GM23248 (cell line): ENCODE measurements at regions not wholly inside any gene's neighbourhood (a gene's known extent, or its start where the extent isn't known, plus 50 kb on each side); places are given as distances from the start of the nearest gene placed in this dataset.

Source experiments
- DNase-seq: peaks from one replicate; pipeline ENCODE4 v3.0.0-alpha.2; 2015
- H2AFZ ChIP-seq: fragments of 200-600 bp; sonication (generic); 2 replicates; pipeline ENCODE4 v1.6.1; 2016; ENCODE audit warnings: antibody characterized with exemption
- H3F3A ChIP-seq: fragments of 200-600 bp; sonication (generic); 2 replicates; pipeline ENCODE4 v1.6.1; 2016; ENCODE audit warnings: mild to moderate bottlenecking, antibody characterized with exemption, mixed run types; ENCODE audit not compliant: insufficient read depth
- H3K27ac ChIP-seq: fragments of 200-600 bp; sonication (generic); 2 replicates; pipeline ENCODE4 v1.5.1; 2016; ENCODE audit warnings: mild to moderate bottlenecking
- H3K27me3 ChIP-seq: fragments of 200-600 bp; sonication (generic); replicated peaks from 2 replicates; pipeline ENCODE4 v1.6.1; 2016; ENCODE audit warnings: mild to moderate bottlenecking; ENCODE audit not compliant: insufficient read depth
- H3K36me3 ChIP-seq: fragments of 200-600 bp; sonication (generic); 2 replicates; pipeline ENCODE4 v1.6.1; 2016; ENCODE audit warnings: low read depth, mild to moderate bottlenecking
- H3K4me1 ChIP-seq: fragments of 200-600 bp; sonication (generic); 2 replicates; pipeline ENCODE4 v1.6.1; 2016; ENCODE audit warnings: mild to moderate bottlenecking; ENCODE audit not compliant: insufficient read depth
- H3K4me2 ChIP-seq: fragments of 200-600 bp; sonication (generic); one replicate; pipeline ENCODE4 v1.6.1; 2016; ENCODE audit warnings: mild to moderate bottlenecking; ENCODE audit not compliant: unreplicated experiment
- H3K4me3 ChIP-seq: fragments of 200-600 bp; sonication (generic); 2 replicates; pipeline ENCODE4 v1.5.1; 2016; ENCODE audit warnings: mild to moderate bottlenecking
- H3K79me2 ChIP-seq: fragments of 200-600 bp; sonication (generic); 2 replicates; pipeline ENCODE4 v1.6.1; 2016; ENCODE audit warnings: mild to moderate bottlenecking; ENCODE audit not compliant: insufficient read depth
- H3K9ac ChIP-seq: fragments of 200-600 bp; sonication (generic); 2 replicates; pipeline ENCODE4 v1.6.1; 2016; ENCODE audit warnings: mild to moderate bottlenecking
- H3K9me2 ChIP-seq: fragments of 200-600 bp; sonication (generic); 2 replicates; pipeline ENCODE4 v1.6.1; 2016; ENCODE audit warnings: mixed run types, mild to moderate bottlenecking, moderate library complexity; ENCODE audit not compliant: insufficient read depth
- H3K9me3 ChIP-seq: fragments of 200-600 bp; sonication (generic); one replicate; pipeline ENCODE4 v1.6.1; 2017; ENCODE audit warnings: low read depth
- H4K20me1 ChIP-seq: fragments of 200-600 bp; sonication (generic); 2 replicates; pipeline ENCODE4 v1.6.0; 2016; ENCODE audit not compliant: insufficient read depth
- EZH2 ChIP-seq: fragments of 200-600 bp; sonication (generic); IDR thresholded peaks from 2 replicates; pipeline ENCODE4 v1.6.1; 2018; ENCODE audit warnings: antibody characterized with exemption, mild to moderate bottlenecking; ENCODE audit not compliant: insufficient read depth, poor library complexity, severe bottlenecking
- EZH2phosphoT487 ChIP-seq: fragments of 200-600 bp; sonication (generic); IDR thresholded peaks from 2 replicates; pipeline ENCODE4 v1.6.1; 2018; ENCODE audit warnings: antibody characterized with exemption, moderate library complexity, mild to moderate bottlenecking, low read depth; ENCODE audit not compliant: insufficient read depth
- WGBS, 2 experiments: methylation state at CpG; one replicate each; pipeline ENCODE4 v1.1.6; 2015 to 2017; ENCODE audit warnings: low lambda C conversion rate in 2 of 2, low coverage in 1 of 2; ENCODE audit errors: missing lambda C conversion rate in 2 of 2; 5-methylcytosine and 5-hydroxymethylcytosine counted together
- in situ Hi-C: fragments of 300-500 bp; cut with MboI; formaldehyde crosslinking; loops from 2 replicates; pipeline ENCODE4 v1.15.0; 2020

- no peak overlapping the region for H3K4me2 ChIP-seq
- H3K4me1 ChIP-seq, result no peaks in the 10 kb centered on the region
- no peak overlapping the region for H3K9ac ChIP-seq
- H3K9me2 ChIP-seq, result no peaks in the 10 kb centered on the region
- H3F3A ChIP-seq, result no peaks in the 10 kb centered on the region
- H3K79me2 ChIP-seq, result no peaks in the 10 kb centered on the region
- in situ Hi-C loops, result no loop called here
- no peak overlapping the region for H3K27ac ChIP-seq
- TF ChIP-seq EZH2phosphoT487 (no peak), EZH2 (no peak)
- no peak for DNase-seq
- WGBS, 2 experiments, result 4 to 7% methylated on average over 10 of the region's 10 CpGs
- H2AFZ ChIP-seq, result no peak overlapping the region
- H4K20me1 ChIP-seq, result no peaks in the 10 kb centered on the region
- no peak overlapping the region for H3K4me3 ChIP-seq
- no peaks in the 10 kb centered on the region for H3K27me3 ChIP-seq
- no peaks in the 10 kb centered on the region for H3K36me3 ChIP-seq
- no peaks in the 10 kb centered on the region for H3K9me3 ChIP-seq
These were observed 131.1 kb upstream of the TBX20 start for GRCh38 chr7:35384761-35385700.

GRCh38 chr7:35380739-35381224 lies 126.9 kb upstream of the TBX20 start:
- no peak overlapping the region for H3K4me2 ChIP-seq
- H3K9me3 ChIP-seq, result no peaks in the 10 kb centered on the region
- in situ Hi-C loops, result no loop called here
- DNase-seq, result peak; percentile 2
- H3K27ac ChIP-seq, result no peak overlapping the region
- no peaks in the 10 kb centered on the region for H3K9me2 ChIP-seq
- 27 to 41% methylated on average over 6 of the region's 6 CpGs for WGBS, 2 experiments
- no peaks in the 10 kb centered on the region for H4K20me1 ChIP-seq
- no peak for TF ChIP-seq EZH2
- no peak for TF ChIP-seq EZH2phosphoT487
- no peaks in the 10 kb centered on the region for H3K27me3 ChIP-seq
- H3K79me2 ChIP-seq, result no peaks in the 10 kb centered on the region
- H2AFZ ChIP-seq, result no peak overlapping the region
- no peaks in the 10 kb centered on the region for H3F3A ChIP-seq
- H3K4me1 ChIP-seq, result no peaks in the 10 kb centered on the region
- H3K4me3 ChIP-seq, result no peak overlapping the region
- H3K9ac ChIP-seq, result no peak overlapping the region
- no peaks in the 10 kb centered on the region for H3K36me3 ChIP-seq

DNA sequence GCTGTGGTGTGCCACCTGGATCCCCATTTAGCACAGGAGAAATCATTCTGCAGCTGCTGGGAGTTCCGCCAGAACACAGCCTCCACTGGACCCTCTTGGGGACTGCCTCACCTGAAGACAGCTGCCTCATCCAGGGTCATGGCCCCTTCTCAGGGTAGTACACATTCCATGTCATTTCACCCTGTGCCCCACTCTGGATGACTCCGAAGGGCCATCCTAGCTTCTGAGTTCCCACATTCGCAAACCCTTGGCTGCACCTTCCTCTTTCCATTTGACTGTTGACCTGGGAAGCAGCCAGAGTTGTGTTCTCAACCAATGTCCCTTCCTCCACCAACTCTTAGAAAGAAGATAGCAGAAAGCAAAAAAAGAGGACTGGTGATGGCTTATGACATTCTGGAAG lies 125.6 kb upstream of the TBX20 start:
- Histone ChIP-seq H3K4me1 (no peaks in the 10 kb centered on the region), H3K4me3 (no peak overlapping the region), H3K27ac (no peak overlapping the region), H3K4me2 (no peak overlapping the region), H3K27me3 (no peaks in the 10 kb centered on the region), H3K9ac (no peak overlapping the region), H3K9me2 (no peaks in the 10 kb centered on the region), H3K9me3 (no peaks in the 10 kb centered on the region), H2AFZ (no peak overlapping the region), H3K79me2 (no peaks in the 10 kb centered on the region), H4K20me1 (no peaks in the 10 kb centered on the region), H3F3A (no peaks in the 10 kb centered on the region), H3K36me3 (no peaks in the 10 kb centered on the region)
- in situ Hi-C loops, result no loop called here
- 34 to 44% methylated on average over 3 of the region's 3 CpGs for WGBS, 2 experiments
- DNase-seq, result no peak
- TF ChIP-seq EZH2phosphoT487, result no peak
- TF ChIP-seq EZH2, result no peak

DNA sequence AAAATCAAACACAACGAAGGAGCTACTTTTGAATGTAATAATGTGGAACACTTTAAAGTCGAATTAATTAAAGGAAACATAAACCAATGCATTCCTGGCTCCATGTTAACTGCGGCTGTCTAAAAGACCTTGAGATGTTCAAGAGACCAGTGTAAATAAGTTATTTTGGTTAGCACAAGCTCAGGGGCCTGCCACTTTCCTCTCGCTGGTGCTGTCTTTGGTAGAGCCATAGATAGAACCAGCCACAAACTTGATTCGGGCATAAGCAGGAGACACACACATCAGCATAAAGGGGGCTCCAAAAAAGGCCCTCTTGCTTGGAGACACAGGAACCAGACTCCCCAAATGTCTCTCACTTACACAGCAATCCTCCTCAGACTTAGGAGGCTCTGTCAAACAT lies 121.6 kb upstream of the TBX20 start:
- Histone ChIP-seq H3K36me3 (no peaks in the 10 kb centered on the region), H3K27me3 (no peaks in the 10 kb centered on the region), H3K4me1 (no peaks in the 10 kb centered on the region), H3K27ac (no peak overlapping the region), H4K20me1 (no peaks in the 10 kb centered on the region), H2AFZ (no peak overlapping the region), H3K9me2 (no peaks in the 10 kb centered on the region), H3K9ac (no peak overlapping the region), H3K4me3 (no peak overlapping the region), H3K9me3 (no peaks in the 10 kb centered on the region), H3F3A (no peaks in the 10 kb centered on the region), H3K4me2 (no peak overlapping the region), H3K79me2 (no peaks in the 10 kb centered on the region)
- in situ Hi-C loops, result no loop called here
- 4 to 10% methylated on average over 5 of the region's 5 CpGs for WGBS, 2 experiments
- no peak for DNase-seq
- TF ChIP-seq EZH2phosphoT487 (no peak), EZH2 (no peak)
